Heart left ventricle (tissue), 16 donors: ENCODE measurements at regions not wholly inside any gene's neighbourhood (a gene's known extent, or its start where the extent isn't known, plus 50 kb on each side); places are given as distances from the start of the nearest gene placed in this dataset.

ENCODE experiments used
- ATAC-seq, 4 donors: fragments of 200-7000 bp; cut with Tn5 transposase; one replicate each; pipeline ENCODE4 v1.9.1; 2020 to 2022; ENCODE audit warnings: moderate library complexity in 4 of 4, mild to moderate bottlenecking in 3 of 4, moderate number of reproducible peaks in 1 of 4
- DNase-seq, 5 donors: peaks; one replicate each; pipeline ENCODE4 v3.0.0-alpha.2; 2020
- H3K27ac ChIP-seq, 12 donors: fragments of 200-600 bp; sonication (generic) in 4 of 12; one replicate each; pipeline versions ENCODE4 v1.5.0 to v1.8.0; 2016 to 2022; ENCODE audit warnings: mild to moderate bottlenecking in 2 of 12
- H3K27me3 ChIP-seq, 9 donors: fragments of 200-600 bp; sonication (generic) in 2 of 9; one replicate each; pipeline versions ENCODE4 v1.5.1 to v1.8.0; 2016 to 2022; ENCODE audit warnings: mild to moderate bottlenecking in 3 of 9
- H3K36me3 ChIP-seq, 9 donors: fragments of 200-600 bp; sonication (generic) in 2 of 9; one replicate each; pipeline versions ENCODE4 v1.5.0 to v1.8.0; 2018 to 2022; ENCODE audit warnings: mild to moderate bottlenecking in 2 of 9
- H3K4me1 ChIP-seq, 12 donors: fragments of 200-600 bp; sonication (generic) in 4 of 12; one replicate each; pipeline versions ENCODE4 v1.5.0 to v1.8.0; 2016 to 2022; ENCODE audit warnings: mild to moderate bottlenecking in 3 of 12
- H3K4me3 ChIP-seq, 12 donors: fragments of 200-600 bp; sonication (generic) in 4 of 12; one replicate each; pipeline versions ENCODE4 v1.5.0 to v1.8.0; 2017 to 2022; ENCODE audit warnings: mild to moderate bottlenecking in 9 of 12, moderate library complexity in 4 of 12
- H3K9me3 ChIP-seq, 12 donors: fragments of 200-600 bp; sonication (generic) in 4 of 12; one replicate each; pipeline versions ENCODE4 v1.5.0 to v1.8.0; 2016 to 2022; ENCODE audit warnings: mild to moderate bottlenecking in 1 of 12
- POLR2A ChIP-seq, 2 donors: fragments of 450-650 bp; IDR thresholded peaks; one replicate each; pipeline ENCODE4 v1.6.1; 2017; ENCODE audit warnings: antibody characterized with exemption in 2 of 2, mild to moderate bottlenecking in 2 of 2, moderate library complexity in 2 of 2
- WGBS, 4 donors: extraction: QIAGEN DNeasy Blood & Tissue Kit in 2 of 4; methylation state at CpG; one replicate each; pipeline versions ENCODE4 v1.1.5 to v1.1.7; 2013 to 2018; 5-methylcytosine and 5-hydroxymethylcytosine counted together
- intact Hi-C, 10 donors: fragments of 100-400 bp; cut with DNase I; formaldehyde crosslinking; loops; one replicate each; pipeline versions ENCODE4 v1.11.1 to v1.14.2; 2022
- TF ChIP-seq, protein P1 (sequence below), 12 donors: fragments of 200-600 bp; sonication (generic) in 4 of 12; IDR thresholded peaks; one replicate each; pipeline versions ENCODE4 v1.5.0 to v1.8.0; 2018 to 2022; ENCODE audit warnings: antibody characterized with exemption in 12 of 12, mild to moderate bottlenecking in 5 of 12
- donor health status: ischemic (EF 13 %, LVEDD 7.1; RV severe dilation, severe dysfunction).
- donor health status: healthy with polysubstance abuse.
- donor health status: DM: no; HTN: yes; CAD: no.
- donor health status: DM: no; HTN: no; CAD: no.
- donor health status: ischemic (EF 25% LVEDD 6.9; RV normal size, moderate dysfunction).
- donor health status: ischemic (EF 25% LVEDD 5.7; RV mildly dilated, moderate dysfunction).
- donor health status: healthy.
- donor health status: DM: yes; HTN: yes; CAD: no.
- donor health status: ischemic (EF 35%, LVEDD 5.7; RV mildly dilated, moderate dysfunction).
- donor health status: nonischemic (EF 11% LVEDD 7.7; RV severe dilation, severe dysfunction).
- donor health status: DM: yes; HTN: yes; CAD: no.
- donor health status: PGD.
- donor health status: ischemic (EF 29% LVEDD 5.4; RV normal size, mild dysfunction).
- donor health status: nonischemic (EF 23%, LVEDD 6.1; RV moderate dilation, normal function).

DNA sequence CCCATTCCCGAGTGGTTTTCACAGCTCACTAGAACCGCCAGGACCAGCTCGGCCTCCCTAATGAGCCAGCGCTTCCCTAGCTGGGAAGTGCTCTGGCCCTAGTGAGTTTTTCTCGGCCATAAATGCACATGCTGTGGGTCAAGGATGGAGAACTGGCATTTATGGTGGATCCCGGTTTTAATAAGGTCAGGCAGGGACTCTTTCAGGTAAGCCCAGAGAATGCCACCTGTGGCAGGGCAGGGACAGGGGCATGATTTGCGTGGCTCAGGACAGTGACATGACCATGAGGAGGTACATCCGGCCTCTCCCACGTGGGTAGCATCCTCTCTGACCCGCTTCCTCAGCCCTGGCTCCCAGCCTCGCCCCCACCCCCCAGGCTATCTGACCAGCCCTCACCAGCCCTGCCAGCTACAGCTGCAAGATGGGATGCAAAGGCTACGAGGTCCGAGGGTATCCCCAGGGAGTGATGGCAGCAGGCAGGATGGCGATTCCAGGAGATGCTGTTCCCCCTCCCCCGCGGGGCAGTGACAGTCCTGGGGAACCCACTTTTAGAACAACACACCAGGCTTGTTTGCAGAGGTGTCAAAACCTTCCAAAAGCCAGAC is 60.3 kb upstream of the ADAMTS2 start:
- Histone ChIP-seq H3K27me3 (no peaks in the 10 kb centered on the region), H3K4me3 (no peak overlapping the region), H3K36me3 (no peaks in the 10 kb centered on the region), H3K9me3 (peaks cover 0 to 11% (median 2%) of the 10 kb centered on the region in 12 donors), H3K27ac (no peak overlapping the region), H3K4me1 (peaks cover 0 to 18% (median 0%) of the 10 kb centered on the region in 12 donors)
- DNase-seq (no peak), ATAC-seq (no peak)
- intact Hi-C loops: loop anchor here in 2 of 10 donors (2.0 to 5.0 kb wide), 2 partner anchors 238 to 239 kb away; no protein-coding TSS in a partner anchor
- 77 to 90% (median 85%) methylated on average over 7 to 16 of the region's 16 CpGs for WGBS, 4 donors
- TF ChIP-seq, protein P1, sequence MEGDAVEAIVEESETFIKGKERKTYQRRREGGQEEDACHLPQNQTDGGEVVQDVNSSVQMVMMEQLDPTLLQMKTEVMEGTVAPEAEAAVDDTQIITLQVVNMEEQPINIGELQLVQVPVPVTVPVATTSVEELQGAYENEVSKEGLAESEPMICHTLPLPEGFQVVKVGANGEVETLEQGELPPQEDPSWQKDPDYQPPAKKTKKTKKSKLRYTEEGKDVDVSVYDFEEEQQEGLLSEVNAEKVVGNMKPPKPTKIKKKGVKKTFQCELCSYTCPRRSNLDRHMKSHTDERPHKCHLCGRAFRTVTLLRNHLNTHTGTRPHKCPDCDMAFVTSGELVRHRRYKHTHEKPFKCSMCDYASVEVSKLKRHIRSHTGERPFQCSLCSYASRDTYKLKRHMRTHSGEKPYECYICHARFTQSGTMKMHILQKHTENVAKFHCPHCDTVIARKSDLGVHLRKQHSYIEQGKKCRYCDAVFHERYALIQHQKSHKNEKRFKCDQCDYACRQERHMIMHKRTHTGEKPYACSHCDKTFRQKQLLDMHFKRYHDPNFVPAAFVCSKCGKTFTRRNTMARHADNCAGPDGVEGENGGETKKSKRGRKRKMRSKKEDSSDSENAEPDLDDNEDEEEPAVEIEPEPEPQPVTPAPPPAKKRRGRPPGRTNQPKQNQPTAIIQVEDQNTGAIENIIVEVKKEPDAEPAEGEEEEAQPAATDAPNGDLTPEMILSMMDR (IDR thresholded peaks at IDR 0.05): no peak
- TF ChIP-seq POLR2A (IDR thresholded peaks at IDR 0.05): no peak

DNA sequence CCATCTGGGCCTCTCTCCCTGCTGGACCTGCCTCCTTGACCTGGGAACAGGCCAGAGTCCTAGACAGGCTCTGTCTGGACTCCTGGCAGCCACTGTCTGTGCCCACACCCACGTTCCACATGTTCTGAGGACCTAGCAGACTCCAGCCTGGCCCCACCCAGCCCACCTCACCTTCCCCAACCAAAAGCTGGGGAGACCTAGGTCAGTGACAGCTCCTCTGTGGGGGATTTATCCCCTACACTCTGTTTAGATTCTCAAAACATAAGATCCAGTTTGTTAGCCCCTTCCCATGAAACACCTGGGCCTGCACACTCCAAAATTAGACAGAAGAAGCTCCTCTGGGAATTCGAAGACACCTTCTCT is 59.8 kb upstream of the ADAMTS2 start:
- Histone ChIP-seq H3K4me1 (peaks cover 0 to 18% (median 0%) of the 10 kb centered on the region in 12 donors), H3K27ac (no peak overlapping the region), H3K36me3 (no peaks in the 10 kb centered on the region), H3K9me3 (peaks cover 0 to 16% (median 7%) of the 10 kb centered on the region in 12 donors), H3K27me3 (no peaks in the 10 kb centered on the region), H3K4me3 (no peak overlapping the region)
- no peak for DNase-seq
- intact Hi-C loops: loop anchor here in 2 of 10 donors (2.0 to 5.0 kb wide), 2 partner anchors 238 kb away; no protein-coding TSS in a partner anchor
- 80 to 90% (median 86%) methylated on average over 2 of the region's 2 CpGs for WGBS, 4 donors
- no peak for ATAC-seq
- TF ChIP-seq POLR2A (IDR thresholded peaks at IDR 0.05): no peak
- TF ChIP-seq, protein P1 (IDR thresholded peaks at IDR 0.05): no peak

DNA sequence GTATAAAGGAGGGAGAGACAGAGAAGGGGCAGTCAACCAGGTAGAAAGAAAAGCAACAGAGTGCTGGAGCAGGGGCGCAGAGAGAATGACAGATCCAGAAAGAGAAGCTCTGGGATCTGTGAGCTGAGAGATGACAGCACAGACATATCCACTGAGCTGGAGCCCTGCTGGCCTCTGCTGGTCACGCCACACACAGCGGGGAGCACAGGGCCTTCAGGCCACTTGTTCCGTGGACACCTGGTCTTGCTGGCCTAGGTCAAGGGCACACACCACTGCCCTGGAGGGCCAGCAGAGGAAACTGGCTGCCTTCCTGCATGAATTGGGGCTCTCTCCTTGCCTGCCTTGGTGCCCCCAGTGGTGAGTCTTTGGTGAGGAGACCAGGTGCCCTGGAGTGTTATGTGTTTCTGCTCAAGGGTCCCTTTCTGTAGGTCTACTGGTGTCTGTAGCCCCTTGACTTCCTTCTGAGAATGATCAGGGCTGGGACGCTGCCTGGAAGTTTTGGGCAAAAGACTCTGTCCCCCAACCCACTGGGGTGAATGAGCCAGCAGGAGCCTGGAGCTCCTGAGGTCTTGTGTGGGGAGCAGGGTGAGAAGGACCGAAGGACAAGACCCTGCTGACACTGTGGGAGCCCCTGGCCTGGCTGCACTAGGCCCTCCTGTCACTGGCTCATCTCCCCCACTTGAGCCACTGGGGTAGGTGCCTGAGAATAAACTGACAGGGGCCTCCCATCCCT is 59.2 kb upstream of the ADAMTS2 start:
- Histone ChIP-seq H3K4me3 (no peak overlapping the region), H3K9me3 (peaks cover 0 to 22% (median 12%) of the 10 kb centered on the region in 12 donors), H3K27me3 (no peaks in the 10 kb centered on the region), H3K4me1 (peaks cover 0 to 18% (median 0%) of the 10 kb centered on the region in 12 donors), H3K27ac (no peak overlapping the region), H3K36me3 (no peaks in the 10 kb centered on the region)
- WGBS, 4 donors: 71 to 83% (median 78%) methylated on average over 5 to 6 of the region's 6 CpGs
- DNase-seq (no peak), ATAC-seq (peak in 2 of 4 donors; percentile 53 to 71)
- TF ChIP-seq, protein P1 (IDR thresholded peaks at IDR 0.05): peak in 11 of 12 donors; percentile 8 to 36 (median 32)
- TF ChIP-seq POLR2A (IDR thresholded peaks at IDR 0.05): no peak
- intact Hi-C loops: loop anchor here in 2 of 10 donors (2.0 to 5.0 kb wide), 2 partner anchors 237 to 238 kb away; no protein-coding TSS in a partner anchor
